Calu3 (cell line): ENCODE measurements at regions not wholly inside any gene's neighbourhood (a gene's known extent, or its start where the extent isn't known, plus 50 kb on each side); places are given as distances from the start of the nearest gene placed in this dataset.

ENCODE experiments used
- BruUV-seq: library from RNA; stranded (reverse); fragments of 400-500 nt; replicated peaks from 2 replicates; lab custom pipeline; 2021; lab: Mats Ljungman, UMichigan
- CTCF ChIA-PET: fragments of 300-600 bp; sonication (Branson Sonifier 250); formaldehyde crosslinking; loops from one replicate; lab custom pipeline; 2022; ENCODE audit warnings: antibody characterized with exemption; lab: Charles Lee
- DNase-seq: peaks from one replicate; pipeline ENCODE4 v3.0.0; 2022
- H3K27ac Mint-ChIP-seq: one replicate; pipeline ENCODE4 v1.8.0; 2022; ENCODE audit warnings: mixed read lengths; ENCODE audit not compliant: unreplicated experiment
- H3K27me3 Mint-ChIP-seq: one replicate; pipeline ENCODE4 v1.8.0; 2022; ENCODE audit warnings: mixed read lengths; ENCODE audit not compliant: unreplicated experiment
- H3K36me3 Mint-ChIP-seq: one replicate; pipeline ENCODE4 v1.8.0; 2022; ENCODE audit warnings: mild to moderate bottlenecking, moderate library complexity, mixed read lengths; ENCODE audit not compliant: insufficient read depth, unreplicated experiment
- H3K4me1 Mint-ChIP-seq: one replicate; pipeline ENCODE4 v1.8.0; 2022; ENCODE audit warnings: mild to moderate bottlenecking, low read depth, mixed read lengths; ENCODE audit not compliant: unreplicated experiment
- H3K4me3 Mint-ChIP-seq: one replicate; pipeline ENCODE4 v1.8.0; 2022; ENCODE audit warnings: mild to moderate bottlenecking, low read depth, moderate library complexity, mixed read lengths; ENCODE audit not compliant: unreplicated experiment
- H3K9me3 Mint-ChIP-seq: one replicate; pipeline ENCODE4 v1.8.0; 2022; ENCODE audit warnings: low read depth, mixed read lengths; ENCODE audit not compliant: unreplicated experiment
- CTCF ChIP-seq: fragments of 200-600 bp; IDR thresholded peaks from one replicate; pipeline ENCODE4 v1.8.0; 2022; ENCODE audit warnings: antibody characterized with exemption; ENCODE audit not compliant: unreplicated experiment
- intact Hi-C: fragments of 100-400 bp; cut with micrococcal nuclease; formaldehyde crosslinking; loops from one replicate; pipeline ENCODE4 v1.10.0; 2022; ENCODE audit not compliant: unreplicated experiment

- no peak overlapping the region for H3K4me3 Mint-ChIP-seq
- no peak overlapping the region for H3K27ac Mint-ChIP-seq
- H3K36me3 Mint-ChIP-seq, result no peaks in the 10 kb centered on the region
- H3K4me1 Mint-ChIP-seq, result no peaks in the 10 kb centered on the region
- peaks cover 14% of the 10 kb centered on the region for H3K9me3 Mint-ChIP-seq
- DNase-seq, result no peak
- TF ChIP-seq CTCF, result no peak
- CTCF ChIA-PET, result no interaction called here
- intact Hi-C loops, result no loop called here
- no peaks in the 10 kb centered on the region for H3K27me3 Mint-ChIP-seq
- no TSS peak for BruUV-seq
Measured at GRCh38 chr3:88334187-88334868, 184.6 kb downstream of the C3orf38 start.

DNA sequence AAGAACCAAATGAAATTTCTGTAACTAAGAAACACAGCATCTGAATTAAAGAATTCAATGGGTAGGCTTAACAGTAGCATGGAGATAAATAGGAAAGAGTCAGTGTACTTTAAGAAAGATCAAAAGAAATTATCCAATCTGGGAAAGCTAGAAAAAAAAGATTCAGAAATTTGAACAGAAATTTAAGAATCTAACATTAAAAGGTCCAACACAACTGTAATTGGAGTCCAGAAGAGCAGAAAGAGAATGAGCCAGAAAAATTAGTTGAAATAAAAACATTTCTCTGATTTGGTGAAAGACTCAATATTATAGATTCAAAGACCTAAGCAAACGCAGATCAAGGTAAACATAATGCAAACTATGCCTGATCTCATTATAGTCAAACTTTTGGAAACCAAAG lies 187.1 kb downstream of the C3orf38 start:
- TF ChIP-seq CTCF, result no peak
- CTCF ChIA-PET, result no interaction called here
- H3K9me3 Mint-ChIP-seq, result peaks cover 14% of the 10 kb centered on the region
- no peaks in the 10 kb centered on the region for H3K27me3 Mint-ChIP-seq
- BruUV-seq, result no TSS peak
- H3K4me3 Mint-ChIP-seq, result no peak overlapping the region
- H3K4me1 Mint-ChIP-seq, result no peaks in the 10 kb centered on the region
- DNase-seq, result no peak
- H3K27ac Mint-ChIP-seq, result no peak overlapping the region
- intact Hi-C loops, result no loop called here
- no peaks in the 10 kb centered on the region for H3K36me3 Mint-ChIP-seq

- Mint-ChIP-seq H3K4me3 (no peak overlapping the region), H3K27ac (no peak overlapping the region), H3K9me3 (no peaks in the 10 kb centered on the region), H3K36me3 (no peaks in the 10 kb centered on the region), H3K4me1 (no peaks in the 10 kb centered on the region), H3K27me3 (no peaks in the 10 kb centered on the region)
- TF ChIP-seq CTCF, result no peak
- BruUV-seq, result no TSS peak
- intact Hi-C loops, result no loop called here
- CTCF ChIA-PET, result no interaction called here
- DNase-seq, result no peak
Measured at GRCh38 chr3:88343264-88343663, 193.5 kb downstream of the C3orf38 start.

DNA sequence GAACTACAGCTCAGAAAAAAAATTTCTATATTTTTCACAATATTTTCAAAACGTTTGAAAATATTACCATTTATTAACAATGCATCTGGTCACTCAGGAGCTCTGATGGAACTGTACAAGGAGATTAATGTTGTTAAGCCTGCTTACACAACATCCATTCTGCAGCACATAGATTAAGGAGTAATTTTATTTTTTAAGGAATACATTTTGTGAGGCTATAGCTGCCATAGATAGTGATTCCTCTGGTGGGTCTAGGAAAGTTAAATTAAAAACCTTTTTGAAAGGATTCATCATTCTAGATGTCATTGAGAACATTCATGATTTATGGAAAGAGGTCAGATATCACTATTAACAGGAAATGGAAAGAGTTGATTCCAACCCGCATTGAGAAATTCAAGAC lies 196.9 kb downstream of the C3orf38 start:
- CTCF ChIA-PET, result no interaction called here
- BruUV-seq, result no TSS peak

More for the DNA sequence above, 196.9 kb downstream of the C3orf38 start:
- H3K36me3 Mint-ChIP-seq, result no peaks in the 10 kb centered on the region
- no peaks in the 10 kb centered on the region for H3K27me3 Mint-ChIP-seq
- H3K4me3 Mint-ChIP-seq, result no peak overlapping the region
- no peak for TF ChIP-seq CTCF
- no peaks in the 10 kb centered on the region for H3K4me1 Mint-ChIP-seq
- no peaks in the 10 kb centered on the region for H3K9me3 Mint-ChIP-seq
- H3K27ac Mint-ChIP-seq, result no peak overlapping the region
- DNase-seq, result no peak
- intact Hi-C loops, result no loop called here
